DOHH2 (cell line): ENCODE measurements at regions not wholly inside any gene's neighbourhood (a gene's known extent, or its start where the extent isn't known, plus 50 kb on each side); places are given as distances from the start of the nearest gene placed in this dataset.

Experiments
- H3F3A ChIP-seq: fragments of 200-600 bp; sonication (generic), shearing (Covaris generic); 2 replicates; pipeline ENCODE4 v1.6.0; 2016; ENCODE audit warnings: antibody characterized with exemption, mild to moderate bottlenecking; ENCODE audit not compliant: control insufficient read depth, insufficient read depth
- H3K27ac ChIP-seq: fragments of 200-600 bp; sonication (generic); 2 replicates; pipeline ENCODE4 v1.5.1; 2014; ENCODE audit warnings: low read depth, mild to moderate bottlenecking, low read length, moderate library complexity
- H3K27me3 ChIP-seq: fragments of 200-600 bp; sonication (generic); 2 replicates; pipeline ENCODE4 v1.6.1; 2014; ENCODE audit warnings: mild to moderate bottlenecking, low read length, mixed read lengths; ENCODE audit not compliant: control insufficient read depth
- H3K36me3 ChIP-seq: fragments of 200-600 bp; sonication (generic); 2 replicates; pipeline ENCODE4 v1.6.1; 2014; ENCODE audit warnings: mild to moderate bottlenecking, low read length, moderate library complexity, mixed read lengths; ENCODE audit not compliant: control insufficient read depth
- H3K4me1 ChIP-seq: fragments of 200-600 bp; sonication (generic); 2 replicates; pipeline ENCODE4 v1.6.1; 2014; ENCODE audit warnings: mild to moderate bottlenecking, low read length, mixed read lengths; ENCODE audit not compliant: control insufficient read depth
- H3K4me2 ChIP-seq: fragments of 200-600 bp; sonication (generic); 2 replicates; pipeline ENCODE4 v1.6.0; 2014; ENCODE audit warnings: mild to moderate bottlenecking, low read length, moderate library complexity
- H3K4me3 ChIP-seq: fragments of 200-600 bp; sonication (generic); 2 replicates; pipeline ENCODE4 v1.5.1; 2014; ENCODE audit warnings: mild to moderate bottlenecking, low read length, mixed read lengths
- H3K79me2 ChIP-seq: fragments of 200-600 bp; sonication (generic); 2 replicates; pipeline ENCODE4 v1.6.1; 2014; ENCODE audit warnings: mild to moderate bottlenecking, low read length, mixed read lengths; ENCODE audit not compliant: control insufficient read depth
- H3K9me2 ChIP-seq: fragments of 200-600 bp; sonication (generic); replicated peaks from 2 replicates; pipeline ENCODE4 v1.6.1; 2014; ENCODE audit warnings: mild to moderate bottlenecking, low read length, mixed read lengths; ENCODE audit not compliant: control insufficient read depth
- H3K9me3 ChIP-seq: fragments of 200-600 bp; sonication (generic); 2 replicates; pipeline ENCODE4 v1.6.1; 2014; ENCODE audit warnings: antibody characterized with exemption, low read length, mixed read lengths; ENCODE audit not compliant: control insufficient read depth, insufficient read depth
- H4K20me1 ChIP-seq: fragments of 200-600 bp; sonication (generic); 2 replicates; pipeline ENCODE4 v1.6.0; 2014; ENCODE audit warnings: low read depth, mild to moderate bottlenecking, antibody characterized with exemption, low read length, moderate library complexity; ENCODE audit not compliant: control insufficient read depth, insufficient read depth
- CTCF ChIP-seq: fragments of 200-600 bp; sonication (generic); IDR thresholded peaks from one replicate; pipeline ENCODE4 v1.5.1; 2014; ENCODE audit warnings: antibody characterized with exemption, mild to moderate bottlenecking, low read depth, low read length; ENCODE audit not compliant: poor library complexity, severe bottlenecking
- EZH2phosphoT487 ChIP-seq: fragments of 200-600 bp; sonication (generic); IDR thresholded peaks from 2 replicates; pipeline ENCODE4 v1.6.1; 2017; ENCODE audit warnings: borderline replicate concordance, mild to moderate bottlenecking, antibody characterized with exemption, low read length, moderate library complexity, mixed read lengths

GRCh38 chr2:45093663-45094062 lies 84.4 kb upstream of the SIX2 start:
- no peaks in the 10 kb centered on the region for H3K9me3 ChIP-seq
- H3K27ac ChIP-seq = no peak overlapping the region
- no peak overlapping the region for H3K4me2 ChIP-seq
- no peaks in the 10 kb centered on the region for H4K20me1 ChIP-seq
- no peaks in the 10 kb centered on the region for H3K4me1 ChIP-seq
- H3F3A ChIP-seq = no peaks in the 10 kb centered on the region
- no peaks in the 10 kb centered on the region for H3K9me2 ChIP-seq
- no peaks in the 10 kb centered on the region for H3K36me3 ChIP-seq
- H3K4me3 ChIP-seq = no peak overlapping the region
- no peak for TF ChIP-seq EZH2phosphoT487
- no peak for TF ChIP-seq CTCF
- H3K79me2 ChIP-seq = no peaks in the 10 kb centered on the region
- H3K27me3 ChIP-seq = no peaks in the 10 kb centered on the region

- Histone ChIP-seq H3K4me3 (no peak overlapping the region), H3K79me2 (no peaks in the 10 kb centered on the region), H3F3A (no peaks in the 10 kb centered on the region), H3K27ac (no peak overlapping the region), H3K9me3 (no peaks in the 10 kb centered on the region), H3K9me2 (no peaks in the 10 kb centered on the region), H3K4me2 (no peak overlapping the region), H4K20me1 (no peaks in the 10 kb centered on the region), H3K36me3 (no peaks in the 10 kb centered on the region), H3K4me1 (no peaks in the 10 kb centered on the region), H3K27me3 (no peaks in the 10 kb centered on the region)
- TF ChIP-seq CTCF (no peak), EZH2phosphoT487 (no peak)
Measured at GRCh38 chr2:45093181-45093580, 83.9 kb upstream of the SIX2 start.

- no peak for TF ChIP-seq CTCF
- no peak for TF ChIP-seq EZH2phosphoT487
- H3K4me3 ChIP-seq = no peak overlapping the region
Measured at GRCh38 chr2:45089554-45090261, 80.5 kb upstream of the SIX2 start.

More at GRCh38 chr2:45089554-45090261, 80.5 kb upstream of the SIX2 start:
- Histone ChIP-seq H3K4me1 (no peaks in the 10 kb centered on the region), H3K9me2 (no peaks in the 10 kb centered on the region), H3K27ac (no peak overlapping the region), H3K36me3 (no peaks in the 10 kb centered on the region), H3K79me2 (no peaks in the 10 kb centered on the region), H3K27me3 (no peaks in the 10 kb centered on the region), H3K9me3 (no peaks in the 10 kb centered on the region), H4K20me1 (no peaks in the 10 kb centered on the region), H3F3A (no peaks in the 10 kb centered on the region), H3K4me2 (no peak overlapping the region)
